K562 (cell line): ENCODE measurements at regions not wholly inside any gene's neighbourhood (a gene's known extent, or its start where the extent isn't known, plus 50 kb on each side); places are given as distances from the start of the nearest gene placed in this dataset.

Experiments used
- ATAC-seq: fragments of 200-7000 bp; cut with Tn5 transposase; 3 replicates; pipeline ENCODE4 v1.9.1; 2020; ENCODE audit warnings: moderate library complexity
- BruUV-seq: library from RNA; stranded (reverse); fragments of 400-500 nt; replicated peaks from 2 replicates; lab custom pipeline; 2021; lab: Mats Ljungman, UMichigan
- CTCF ChIA-PET: fragments of 300-600 bp; formaldehyde crosslinking; extraction: SDS; loops from one replicate; lab custom pipeline; 2021; ENCODE audit warnings: low intra/inter-chr PET ratio; lab: Yijun Ruan, JAX
- POLR2A ChIA-PET: fragments of 300-600, 350-650 bp; sonication (Branson Sonifier 250); formaldehyde crosslinking; extraction: SDS; loops from one replicate; lab custom pipeline; 2021; ENCODE audit warnings: antibody characterized with exemption, inconsistent platforms; lab: Yijun Ruan, JAX
- DNase-seq, 4 experiments: peaks; one replicate each; pipeline versions ENCODE4 v3.0.0 to v3.0.0-alpha.2; 2011 to 2018; ENCODE audit warnings: low spot score in 3 of 4, mixed read lengths in 3 of 4; ENCODE audit errors: extremely low read depth in 1 of 4
- FAIRE-seq: peaks from 2 replicates; lab custom pipeline; 2011; peaks lifted over from hg19 to GRCh38; lab: Jason Lieb, UNC
- H2AFZ ChIP-seq: 2 replicates; pipeline ENCODE4 v1.6.0; 2011; ENCODE audit warnings: low read depth, low read length, control low read depth, inconsistent platforms
- H3K27ac ChIP-seq: fragments of 200-600 bp; 3 replicates; pipeline ENCODE4 v1.8.0; 2011; ENCODE audit warnings: low read depth, mild to moderate bottlenecking, control low read depth, inconsistent platforms, low read length, moderate library complexity, mixed read lengths; ENCODE audit errors: extremely low read depth
- H3K27me3 ChIP-seq, 2 experiments: fragments of 300-600 bp in 1 of 2; 2 replicates in 1 of 2; 3 replicates in 1 of 2; pipeline versions ENCODE4 v1.6.0 to v1.8.0; 2011; ENCODE audit warnings: inconsistent platforms in 2 of 2, low read length in 2 of 2, mild to moderate bottlenecking in 1 of 2, mixed read lengths in 1 of 2, moderate library complexity in 1 of 2; ENCODE audit not compliant: control insufficient read depth in 2 of 2, insufficient read depth in 2 of 2
- H3K36me3 ChIP-seq: fragments of 300-600 bp; 3 replicates; pipeline ENCODE4 v1.8.0; 2011; ENCODE audit warnings: mild to moderate bottlenecking, low read length, inconsistent platforms; ENCODE audit not compliant: control insufficient read depth, insufficient read depth
- H3K4me1 ChIP-seq, 2 experiments: fragments of 200-600 bp in 1 of 2; replicated peaks in 1 of 2; 2 replicates in 1 of 2; 3 replicates in 1 of 2; pipeline versions ENCODE4 v1.5.1 to v1.8.0; 2011; ENCODE audit warnings: inconsistent platforms in 2 of 2, low read length in 2 of 2, mild to moderate bottlenecking in 1 of 2, mixed read lengths in 1 of 2, moderate library complexity in 1 of 2; ENCODE audit not compliant: control insufficient read depth in 2 of 2, insufficient read depth in 2 of 2
- H3K4me2 ChIP-seq: 2 replicates; pipeline ENCODE4 v1.6.1; 2011; ENCODE audit warnings: low read length, control low read depth, inconsistent platforms, mixed read lengths; ENCODE audit not compliant: insufficient read depth
- H3K4me3 ChIP-seq: fragments of 200-600 bp; sonication (generic), shearing (Covaris generic); 2 replicates; pipeline ENCODE4 v1.5.1; 2016; ENCODE audit warnings: control low read depth, inconsistent platforms
- H3K79me2 ChIP-seq: fragments of 200-600 bp; 3 replicates; pipeline ENCODE4 v1.8.0; 2011; ENCODE audit warnings: low read length, inconsistent platforms; ENCODE audit not compliant: control insufficient read depth, insufficient read depth
- H3K9ac ChIP-seq, 2 experiments: 2 replicates each; pipeline versions ENCODE4 v1.6.0 to v1.6.1; 2011; ENCODE audit warnings: low read depth in 2 of 2, low read length in 2 of 2, control low read depth in 1 of 2, inconsistent platforms in 1 of 2, mild to moderate bottlenecking in 1 of 2, mixed read lengths in 1 of 2; ENCODE audit not compliant: insufficient read depth in 1 of 2
- H3K9me1 ChIP-seq: one replicate; pipeline ENCODE4 v1.6.0; 2011; ENCODE audit warnings: inconsistent platforms, mild to moderate bottlenecking, low read length, moderate library complexity; ENCODE audit not compliant: control insufficient read depth, insufficient read depth
- H3K9me3 ChIP-seq: replicated peaks from 2 replicates; pipeline ENCODE4 v1.5.1; 2011; ENCODE audit warnings: low read depth, low read length, inconsistent platforms; ENCODE audit not compliant: control insufficient read depth, insufficient read depth
- H4K20me1 ChIP-seq: replicated peaks from 2 replicates; pipeline ENCODE4 v1.6.1; 2011; ENCODE audit warnings: low read length, inconsistent platforms, mixed read lengths; ENCODE audit not compliant: control insufficient read depth, insufficient read depth
- BACH1 ChIP-seq: fragments of 200-800 bp; sonication (Bioruptor generic); IDR thresholded peaks from 2 replicates; pipeline ENCODE4 v1.6.1; 2016; ENCODE audit warnings: missing genetic modification characterization, missing compliant biosample characterization
- CSDE1 ChIP-seq, 2 experiments: fragments of 450-650 bp; IDR thresholded peaks; 2 replicates each; pipeline ENCODE4 v1.6.1; 2016; ENCODE audit warnings: mild to moderate bottlenecking in 1 of 2
- HMBOX1 ChIP-seq: sonication (generic); IDR thresholded peaks from 2 replicates; pipeline ENCODE4 v1.6.1; 2016
- SMAD3 ChIP-seq: fragments of 450-650 bp; formaldehyde crosslinking; conservative IDR thresholded peaks from 2 replicates; pipeline ENCODE4 v1.4.0; 2020; ENCODE audit warnings: mild to moderate bottlenecking
- TRIM28 ChIP-seq: fragments of 450-650 bp; IDR thresholded peaks from 2 replicates; pipeline ENCODE4 v1.6.1; 2017
- ZNF277 ChIP-seq: fragments of 250-450 bp; sonication (Bioruptor Pico); IDR thresholded peaks from 2 replicates; pipeline ENCODE4 v1.8.0; 2022; ENCODE audit warnings: inconsistent platforms, mild to moderate bottlenecking, moderate library complexity, borderline replicate concordance
- ZNF780A ChIP-seq: fragments of 250-450 bp; sonication (Bioruptor Pico); IDR thresholded peaks from 2 replicates; pipeline ENCODE4 v1.5.0; 2021; ENCODE audit warnings: mild to moderate bottlenecking
- WGBS: fragments of 100-300 bp; shearing (Covaris generic); methylation state at CpG from one replicate; pipeline ENCODE4 v1.1.6; 2016; ENCODE audit warnings: low coverage, mixed read lengths; ENCODE audit not compliant: insufficient coverage; ENCODE audit errors: missing lambda C conversion rate; 5-methylcytosine and 5-hydroxymethylcytosine counted together
- in situ Hi-C: fragments of 300-500 bp; cut with MboI; formaldehyde crosslinking; loops from 4 replicates; pipeline ENCODE4 v1.15.0; 2018; ENCODE audit warnings: inconsistent platforms, mixed read lengths
- intact Hi-C: fragments of 100-400 bp; cut with micrococcal nuclease; formaldehyde crosslinking; loops from 2 replicates; pipeline ENCODE4 v1.14.2; 2022
- TF ChIP-seq, protein P1 (sequence below): fragments of 450-650 bp; formaldehyde crosslinking; conservative IDR thresholded peaks from 2 replicates; pipeline ENCODE4 v1.4.0; 2022; ENCODE audit warnings: mild to moderate bottlenecking, missing genetic modification characterization
- TF ChIP-seq, protein P2 (sequence below), 3 experiments: fragments of 200-800 bp in 1 of 3; fragments of 250-450 bp in 1 of 3; fragments of 450-650 bp in 1 of 3; sonication (Bioruptor Pico) in 1 of 3; sonication (Bioruptor generic) in 1 of 3; formaldehyde crosslinking in 1 of 3; IDR thresholded peaks; 2 replicates each; pipeline versions ENCODE4 v1.6.1 to v1.8.0; 2016 to 2022; ENCODE audit warnings: mild to moderate bottlenecking in 2 of 3, missing genetic modification characterization in 2 of 3, missing compliant biosample characterization in 1 of 3, moderate library complexity in 1 of 3

- in situ Hi-C loops (no loop called here), intact Hi-C loops (no loop called here)
- H3K27me3 ChIP-seq: no peaks in the 10 kb centered on the region
- H3K9me1 ChIP-seq: no peaks in the 10 kb centered on the region
- no peak overlapping the region for H3K9ac ChIP-seq
- WGBS: 0% methylated on average over 5 of the region's 8 CpGs
- no peak for TF ChIP-seq ZNF277 (CRISPR knock-in tag)
- no peak for ATAC-seq
- no peaks in the 10 kb centered on the region for H3K79me2 ChIP-seq
- DNase-seq: no peak
- no peak for FAIRE-seq
- H2AFZ ChIP-seq: no peak overlapping the region
- H3K4me2 ChIP-seq: no peak overlapping the region
- no peaks in the 10 kb centered on the region for H3K36me3 ChIP-seq
- H3K27ac ChIP-seq: no peak overlapping the region
- CTCF ChIA-PET: no interaction called here
- POLR2A ChIA-PET: no interaction called here
- no peaks in the 10 kb centered on the region for H3K9me3 ChIP-seq
- H4K20me1 ChIP-seq: no peaks in the 10 kb centered on the region
- no TSS peak for BruUV-seq
- H3K4me3 ChIP-seq: no peak overlapping the region
- no peaks in the 10 kb centered on the region for H3K4me1 ChIP-seq
Measured at GRCh38 chr4:162322054-162322453, 158.3 kb upstream of the FSTL5 start.

DNA sequence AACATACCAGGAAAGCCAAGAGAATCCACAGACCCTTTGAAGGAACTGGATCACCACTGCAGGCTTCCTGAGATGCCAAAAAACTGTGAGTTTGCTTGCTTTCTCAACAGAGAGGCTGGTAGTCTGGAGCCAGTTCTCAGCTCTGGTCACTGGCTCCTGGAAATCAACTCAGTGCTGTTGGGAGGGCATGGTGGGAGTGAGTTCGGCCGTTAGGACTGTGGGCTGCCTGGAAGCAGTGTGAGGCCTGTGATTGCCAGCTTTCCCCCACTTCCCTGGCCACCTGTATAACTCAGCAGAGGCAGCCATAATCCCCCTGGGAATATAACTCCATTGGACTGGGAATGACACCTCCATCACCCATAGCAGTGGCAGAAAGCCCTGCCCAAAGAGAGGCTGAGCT, 122.0 kb upstream of the FSTL5 start:
- BruUV-seq: no TSS peak
- WGBS: no CpG with 5 or more reads among the region's 2 CpGs
- TF ChIP-seq ZNF780A (CRISPR knock-in tag): no peak
- TF ChIP-seq, protein P1, sequence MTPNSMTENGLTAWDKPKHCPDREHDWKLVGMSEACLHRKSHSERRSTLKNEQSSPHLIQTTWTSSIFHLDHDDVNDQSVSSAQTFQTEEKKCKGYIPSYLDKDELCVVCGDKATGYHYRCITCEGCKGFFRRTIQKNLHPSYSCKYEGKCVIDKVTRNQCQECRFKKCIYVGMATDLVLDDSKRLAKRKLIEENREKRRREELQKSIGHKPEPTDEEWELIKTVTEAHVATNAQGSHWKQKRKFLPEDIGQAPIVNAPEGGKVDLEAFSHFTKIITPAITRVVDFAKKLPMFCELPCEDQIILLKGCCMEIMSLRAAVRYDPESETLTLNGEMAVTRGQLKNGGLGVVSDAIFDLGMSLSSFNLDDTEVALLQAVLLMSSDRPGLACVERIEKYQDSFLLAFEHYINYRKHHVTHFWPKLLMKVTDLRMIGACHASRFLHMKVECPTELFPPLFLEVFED (CRISPR knock-in tag): no peak
- no peak for TF ChIP-seq TRIM28
- no peak for TF ChIP-seq BACH1
- no peak for TF ChIP-seq HMBOX1
- TF ChIP-seq CSDE1 (IDR thresholded peaks at IDR 0.05): no peak
- no peak for TF ChIP-seq SMAD3 (CRISPR knock-in tag)
- TF ChIP-seq, protein P2, sequence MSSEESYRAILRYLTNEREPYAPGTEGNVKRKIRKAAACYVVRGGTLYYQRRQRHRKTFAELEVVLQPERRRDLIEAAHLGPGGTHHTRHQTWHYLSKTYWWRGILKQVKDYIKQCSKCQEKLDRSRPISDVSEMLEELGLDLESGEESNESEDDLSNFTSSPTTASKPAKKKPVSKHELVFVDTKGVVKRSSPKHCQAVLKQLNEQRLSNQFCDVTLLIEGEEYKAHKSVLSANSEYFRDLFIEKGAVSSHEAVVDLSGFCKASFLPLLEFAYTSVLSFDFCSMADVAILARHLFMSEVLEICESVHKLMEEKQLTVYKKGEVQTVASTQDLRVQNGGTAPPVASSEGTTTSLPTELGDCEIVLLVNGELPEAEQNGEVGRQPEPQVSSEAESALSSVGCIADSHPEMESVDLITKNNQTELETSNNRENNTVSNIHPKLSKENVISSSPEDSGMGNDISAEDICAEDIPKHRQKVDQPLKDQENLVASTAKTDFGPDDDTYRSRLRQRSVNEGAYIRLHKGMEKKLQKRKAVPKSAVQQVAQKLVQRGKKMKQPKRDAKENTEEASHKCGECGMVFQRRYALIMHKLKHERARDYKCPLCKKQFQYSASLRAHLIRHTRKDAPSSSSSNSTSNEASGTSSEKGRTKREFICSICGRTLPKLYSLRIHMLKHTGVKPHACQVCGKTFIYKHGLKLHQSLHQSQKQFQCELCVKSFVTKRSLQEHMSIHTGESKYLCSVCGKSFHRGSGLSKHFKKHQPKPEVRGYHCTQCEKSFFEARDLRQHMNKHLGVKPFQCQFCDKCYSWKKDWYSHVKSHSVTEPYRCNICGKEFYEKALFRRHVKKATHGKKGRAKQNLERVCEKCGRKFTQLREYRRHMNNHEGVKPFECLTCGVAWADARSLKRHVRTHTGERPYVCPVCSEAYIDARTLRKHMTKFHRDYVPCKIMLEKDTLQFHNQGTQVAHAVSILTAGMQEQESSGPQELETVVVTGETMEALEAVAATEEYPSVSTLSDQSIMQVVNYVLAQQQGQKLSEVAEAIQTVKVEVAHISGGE (CRISPR knock-in tag; IDR thresholded peaks at IDR 0.05): no peak

More for the DNA sequence above, 122.0 kb upstream of the FSTL5 start:
- Histone ChIP-seq H3K9me3 (no peaks in the 10 kb centered on the region), H3K4me2 (no peak overlapping the region), H3K27me3 (no peaks in the 10 kb centered on the region), H3K36me3 (no peaks in the 10 kb centered on the region), H4K20me1 (no peaks in the 10 kb centered on the region), H3K9me1 (no peaks in the 10 kb centered on the region), H3K27ac (no peak overlapping the region), H2AFZ (no peak overlapping the region), H3K79me2 (no peaks in the 10 kb centered on the region), H3K9ac (no peak overlapping the region), H3K4me1 (no peaks in the 10 kb centered on the region), H3K4me3 (no peak overlapping the region)
- no peak for DNase-seq
- ATAC-seq: no peak
- in situ Hi-C loops (no loop called here), intact Hi-C loops (no loop called here)
- CTCF ChIA-PET: no interaction called here
- POLR2A ChIA-PET: no interaction called here
- FAIRE-seq: no peak
